GM19438 (cell line): ENCODE measurements at regions not wholly inside any gene's neighbourhood (a gene's known extent, or its start where the extent isn't known, plus 50 kb on each side); places are given as distances from the start of the nearest gene placed in this dataset.

Experiments
- ATAC-seq: cut with Tn5 transposase; IDR thresholded peaks from one replicate; pipeline ENCODE4 v1.9.1; 2021; ENCODE audit warnings: low read depth; ENCODE audit not compliant: unreplicated experiment

DNA sequence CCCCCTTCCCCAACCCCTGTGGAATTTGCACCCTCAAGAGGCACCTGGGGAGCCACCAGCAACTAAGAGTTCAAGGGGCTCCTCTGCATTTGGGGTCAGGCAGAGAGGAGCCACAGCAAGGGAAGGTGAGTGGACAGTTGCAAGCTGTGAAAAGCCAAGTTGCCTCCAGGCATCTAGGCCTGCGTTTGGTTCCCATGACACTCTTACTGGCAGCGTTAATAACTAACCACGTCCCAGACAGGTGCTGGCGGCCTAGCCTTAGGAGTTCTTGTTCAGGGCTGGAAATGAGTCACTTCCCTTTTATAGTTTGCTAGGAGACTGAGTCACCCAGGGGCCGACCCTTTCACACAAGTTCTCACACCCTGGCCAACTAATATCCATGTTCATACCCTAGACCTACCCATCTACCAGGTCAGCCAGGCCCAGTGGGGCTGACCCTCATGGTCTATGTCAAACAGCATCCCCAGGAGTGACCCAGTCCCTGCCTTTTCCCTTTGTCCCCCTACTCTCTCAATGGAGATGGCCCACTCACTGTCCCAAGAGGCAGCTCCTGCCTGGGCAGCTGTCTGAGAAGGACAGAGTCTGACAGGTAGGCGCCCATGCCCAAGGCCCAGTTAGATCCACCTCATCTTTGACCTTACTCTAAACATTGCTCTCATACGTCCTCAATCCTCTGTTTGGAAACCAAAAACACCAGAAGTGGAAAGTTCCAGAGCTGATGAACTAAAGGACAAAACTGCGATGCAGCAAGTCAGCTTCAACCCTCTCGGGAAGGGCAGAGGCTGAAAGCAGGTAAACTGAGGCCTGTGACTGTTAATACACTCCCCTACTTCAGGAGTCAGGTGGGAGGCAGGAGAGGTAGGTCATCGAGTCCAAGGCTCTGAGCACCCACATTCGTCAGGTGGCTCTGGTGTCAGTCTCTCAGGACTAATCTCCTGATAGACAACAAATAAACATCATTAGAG, 300.6 kb downstream of the SOX9 start:
- peak; percentile 45 for ATAC-seq

DNA sequence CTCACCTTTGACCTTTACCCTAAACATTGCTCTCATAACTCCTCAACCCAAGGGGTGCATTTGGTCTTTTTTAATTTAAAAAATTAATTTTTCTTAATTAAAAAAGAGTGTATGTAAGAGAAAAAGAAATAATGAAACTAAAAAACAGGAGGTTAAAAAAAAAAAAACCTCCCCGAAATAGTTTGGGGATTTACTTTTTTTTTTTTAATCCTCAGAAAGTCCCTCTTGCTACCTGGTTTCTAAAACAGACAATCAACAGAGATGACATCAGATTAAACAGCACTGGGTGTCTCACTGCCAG, 301.3 kb downstream of the SOX9 start:
- no peak for ATAC-seq

DNA sequence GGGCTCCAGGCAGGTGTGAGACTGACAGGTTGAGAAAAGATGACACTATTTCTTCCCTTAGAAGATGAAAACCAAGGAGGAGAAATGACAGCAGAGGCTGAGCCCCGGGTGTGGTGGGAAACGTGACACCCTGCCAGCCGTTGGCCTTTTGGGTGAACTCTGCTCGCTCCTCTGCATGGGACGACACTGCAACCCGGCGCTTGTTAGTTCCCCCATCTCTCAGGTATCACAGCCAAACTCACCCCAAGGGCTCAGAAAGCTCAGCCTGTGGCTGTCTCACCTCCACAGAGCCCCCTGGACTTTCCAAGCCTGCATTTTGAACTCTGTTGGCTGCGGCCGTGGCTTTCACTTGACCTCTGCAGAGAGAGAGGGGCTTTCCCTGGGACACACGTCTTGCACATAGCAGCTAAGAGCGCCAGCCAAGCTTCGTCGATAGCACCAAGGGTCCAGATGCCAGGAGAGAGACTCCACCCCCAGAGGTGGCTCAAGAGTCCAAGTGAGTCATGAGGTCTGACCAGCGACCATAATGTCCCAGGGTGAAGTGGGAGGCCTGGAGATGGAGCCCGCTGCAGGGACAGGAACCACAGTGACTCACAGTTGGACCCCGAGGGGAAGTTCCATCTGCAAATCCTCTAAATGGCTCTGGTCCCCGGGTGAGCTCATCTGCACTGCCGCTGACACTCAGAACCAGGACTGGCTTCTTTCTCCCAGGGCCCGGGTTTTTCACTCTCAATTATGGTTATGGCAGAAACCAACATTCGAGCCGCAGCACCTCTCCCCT, 301.9 kb downstream of the SOX9 start:
- ATAC-seq, result peak; percentile 36

DNA sequence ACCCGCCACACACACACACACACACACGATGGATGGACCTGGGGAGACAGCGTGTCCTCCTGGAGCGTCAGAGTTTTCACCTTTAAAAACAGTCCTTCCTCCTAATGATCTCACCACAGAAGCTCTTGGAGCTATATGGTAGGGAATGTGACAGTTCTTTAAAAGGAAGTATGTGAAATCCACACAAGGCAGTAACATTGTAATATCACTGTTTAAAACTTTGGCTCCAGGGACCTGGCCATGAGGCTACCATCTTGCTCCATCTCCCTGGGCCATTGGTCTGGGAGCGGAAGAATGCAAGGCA, 302.4 kb downstream of the SOX9 start:
- no peak for ATAC-seq

DNA sequence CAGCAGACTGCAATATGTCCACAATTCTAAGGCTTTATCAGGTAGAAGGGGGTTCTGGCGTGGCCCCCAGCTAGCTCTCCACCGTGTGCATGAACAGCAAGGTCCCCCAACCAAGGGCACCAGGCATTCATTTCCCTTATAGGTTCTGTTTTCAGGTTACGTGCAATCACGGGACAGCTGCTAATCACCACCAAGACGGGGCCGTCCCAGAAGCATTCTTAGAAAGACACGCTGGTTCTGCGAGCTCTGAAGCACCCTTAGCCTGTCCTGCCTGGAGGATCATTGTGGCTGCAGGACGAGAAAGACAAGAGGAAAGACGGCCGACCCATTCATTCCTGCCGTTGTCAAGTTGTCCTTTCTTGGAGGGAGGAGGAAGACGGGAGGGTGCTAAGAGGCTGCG, 302.9 kb downstream of the SOX9 start:
- no peak for ATAC-seq

DNA sequence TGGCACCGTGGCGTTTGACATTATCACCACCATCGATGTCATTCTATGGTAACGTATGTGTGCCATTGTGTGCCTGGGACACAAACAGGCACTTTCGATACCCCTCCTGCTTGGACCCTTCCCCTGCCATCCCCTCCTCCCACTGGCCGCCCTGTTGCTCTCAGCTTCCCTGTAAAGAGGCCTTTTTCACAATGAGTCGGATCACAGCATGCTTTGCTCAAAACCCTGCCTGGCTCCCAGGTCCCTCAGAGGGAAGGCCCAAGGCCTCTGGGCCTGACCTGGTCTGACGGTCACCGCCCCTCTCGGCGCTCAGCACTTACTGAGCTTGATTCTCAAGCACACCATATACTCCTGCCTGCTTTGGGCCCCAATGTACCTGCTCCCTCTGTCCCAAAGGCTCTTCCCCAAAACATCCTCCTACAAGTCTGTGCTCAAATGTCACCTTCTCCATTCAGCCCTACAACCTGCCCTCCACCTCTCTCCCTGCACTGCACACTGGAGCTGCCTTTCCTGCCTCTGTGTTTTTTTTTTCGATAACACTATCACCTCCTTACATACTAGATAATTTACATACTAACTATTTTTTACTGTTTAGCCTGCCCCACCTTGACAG, 303.8 kb downstream of the SOX9 start:
- no peak for ATAC-seq

DNA sequence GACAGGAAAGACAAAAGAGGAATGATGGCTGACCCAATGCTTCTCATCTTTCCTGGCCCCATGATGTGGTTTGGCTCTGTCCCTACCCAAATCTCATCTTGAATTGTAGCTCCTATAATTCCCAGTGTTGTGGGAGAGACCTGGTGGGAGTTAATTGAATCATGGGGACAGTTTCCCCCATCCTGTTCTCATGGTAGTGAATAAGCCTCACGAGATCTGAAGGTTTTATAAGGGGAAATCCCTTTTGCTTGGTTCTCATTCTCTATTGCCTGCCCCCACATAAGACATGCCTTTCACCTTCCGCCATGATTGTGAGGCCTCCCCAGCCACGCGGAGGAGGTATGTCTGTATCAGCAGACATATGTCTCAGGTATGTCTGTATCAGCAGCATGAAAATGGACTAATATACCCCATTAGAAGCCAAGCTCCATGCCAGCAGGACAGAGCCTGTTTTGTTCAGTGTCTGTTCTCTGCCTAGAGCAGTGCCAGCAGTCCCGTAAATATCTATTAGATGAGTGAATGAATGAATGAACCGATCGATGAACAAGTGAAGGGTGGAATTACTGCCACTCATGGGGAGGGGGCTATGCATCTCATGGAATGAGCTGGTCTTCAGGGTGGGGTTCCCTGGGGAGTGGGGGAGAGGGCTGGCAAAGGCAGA, 304.4 kb downstream of the SOX9 start:
- ATAC-seq, result no peak

- no peak for ATAC-seq
These were observed 305.0 kb downstream of the SOX9 start for GRCh38 chr17:72425794-72426168.

- ATAC-seq, result no peak
These were observed 305.5 kb downstream of the SOX9 start for GRCh38 chr17:72426321-72426720.

- no peak for ATAC-seq
These were observed 306.3 kb downstream of the SOX9 start for GRCh38 chr17:72426948-72427760.

GRCh38 chr17:72427761-72428109, 306.9 kb downstream of the SOX9 start:
- no peak for ATAC-seq

DNA sequence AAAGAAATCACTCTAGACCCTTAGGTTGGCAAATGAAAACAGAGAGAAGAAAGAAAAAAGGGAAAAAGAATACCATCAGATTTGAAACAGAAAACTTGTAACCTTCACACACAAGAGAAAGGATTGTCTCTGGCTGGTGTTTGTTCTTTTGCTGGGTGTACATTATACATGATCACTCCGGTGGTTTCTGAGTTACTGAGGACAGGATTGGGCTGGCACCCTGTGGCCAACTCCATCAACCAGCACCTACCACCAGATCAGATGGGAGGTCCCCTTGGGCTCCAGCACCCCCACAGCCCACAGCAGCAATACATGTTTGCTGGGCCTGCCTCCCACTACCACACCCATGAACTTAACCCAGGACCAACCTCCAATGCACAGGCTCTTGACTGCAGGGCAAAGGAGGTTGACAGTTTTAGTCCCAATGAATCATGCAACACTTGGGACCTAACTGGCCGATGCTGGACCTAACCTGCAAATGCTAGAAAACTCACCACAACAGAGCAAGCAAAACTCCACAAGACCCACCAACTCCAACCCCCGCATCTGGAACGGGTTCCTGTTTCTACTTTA, 308.3 kb downstream of the SOX9 start:
- ATAC-seq, result no peak

DNA sequence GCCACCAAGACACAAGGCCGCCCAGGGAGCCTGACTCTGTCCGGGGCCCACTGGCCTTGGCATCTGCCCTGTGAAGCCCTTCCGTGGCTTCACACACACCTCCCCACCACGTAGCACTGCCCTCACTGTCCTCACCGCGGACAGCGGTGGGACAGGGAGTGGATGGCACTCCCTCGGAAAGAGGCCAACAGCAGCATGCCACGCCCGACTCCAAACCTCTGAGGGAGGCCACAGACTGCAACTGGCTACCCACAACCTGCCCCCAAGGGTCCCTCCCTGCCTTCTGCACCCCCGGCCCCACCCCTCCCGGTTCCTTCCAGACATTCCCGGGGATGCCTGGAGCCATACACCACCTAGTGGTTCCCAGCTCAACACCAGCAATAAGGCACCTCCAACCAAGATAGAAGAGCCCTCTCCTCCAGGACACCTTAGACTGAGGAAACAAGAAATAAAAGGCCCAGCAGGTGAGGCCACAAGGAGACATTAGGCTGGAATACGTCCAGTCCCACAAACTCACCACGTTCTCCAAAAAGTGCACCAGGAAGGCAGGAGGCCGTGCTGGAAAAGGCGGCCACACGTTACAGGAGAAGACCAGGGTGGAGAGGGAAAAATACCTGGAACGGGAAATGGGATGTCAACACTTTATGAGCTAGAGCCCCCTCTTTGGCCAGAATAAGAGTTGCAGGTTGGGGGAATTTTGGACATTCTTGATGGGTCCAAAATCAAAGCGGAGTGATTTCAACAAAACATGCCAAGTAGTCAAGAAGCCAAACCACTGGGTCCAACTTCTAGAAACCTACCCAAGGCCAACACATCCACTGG, 310.0 kb downstream of the SOX9 start:
- no peak for ATAC-seq

DNA sequence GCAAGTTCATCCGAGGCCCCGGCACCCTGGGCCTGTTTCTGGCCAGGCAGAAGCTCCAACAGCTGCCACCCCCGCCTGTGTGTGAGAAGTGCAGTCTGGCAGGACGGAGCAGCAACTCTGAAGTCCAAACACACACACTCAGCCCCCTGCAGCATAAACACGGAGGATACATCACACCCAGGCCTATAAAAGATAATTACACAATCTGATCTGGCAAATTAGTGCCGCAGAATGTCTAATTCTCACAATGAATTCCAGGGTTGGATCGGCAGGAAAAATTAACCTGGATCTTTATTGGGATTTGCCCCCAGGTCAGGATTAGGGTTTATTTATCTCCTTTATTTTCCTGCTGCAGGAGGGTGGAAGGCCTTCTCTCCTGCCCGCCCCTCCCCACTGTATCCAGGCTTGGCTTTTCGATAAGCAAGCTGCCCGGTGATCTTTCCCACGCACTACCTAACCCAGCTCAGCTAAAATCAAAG, 311.4 kb downstream of the SOX9 start:
- no peak for ATAC-seq

DNA sequence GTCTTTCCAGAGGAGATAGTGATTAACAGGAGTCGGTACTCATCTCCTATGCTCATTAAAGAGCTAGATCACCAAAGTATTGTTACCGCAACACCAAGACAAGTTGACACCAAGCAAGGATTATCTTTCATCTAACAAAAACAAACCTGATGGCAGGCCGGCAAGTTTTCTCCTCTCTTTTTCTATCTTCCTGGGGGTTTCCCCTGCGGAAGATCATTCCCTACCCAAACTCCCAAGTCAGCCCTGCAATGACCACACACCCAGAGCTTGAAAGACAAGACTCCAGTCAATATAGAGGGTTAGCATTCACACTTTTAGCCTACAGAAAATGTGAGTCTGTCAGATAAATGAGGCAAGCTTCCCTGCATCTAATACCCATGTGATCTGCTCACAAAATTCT, 312.1 kb downstream of the SOX9 start:
- ATAC-seq, result no peak

- ATAC-seq, result no peak
These were observed 313.0 kb downstream of the SOX9 start for GRCh38 chr17:72433797-72434196.

DNA sequence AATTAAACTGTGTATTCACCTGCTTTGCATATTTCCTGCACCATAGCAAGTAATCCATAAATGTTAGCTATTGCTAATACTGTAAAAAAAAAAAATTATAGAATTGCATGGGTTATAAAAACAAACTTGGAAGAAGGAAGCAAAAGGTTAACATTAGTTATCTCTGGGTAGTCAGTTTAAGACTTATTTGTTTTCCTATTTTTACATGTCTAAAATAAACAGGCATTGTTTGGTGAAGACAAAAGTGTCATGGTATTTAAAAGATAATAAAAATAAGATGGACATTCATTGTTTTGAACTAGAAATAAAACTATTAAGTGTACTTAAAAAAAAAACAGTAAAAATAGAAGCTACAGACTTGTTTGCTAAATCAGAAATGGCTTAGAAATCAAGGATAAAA, 313.8 kb downstream of the SOX9 start:
- no peak for ATAC-seq

- ATAC-seq, result no peak
These were observed 314.3 kb downstream of the SOX9 start for GRCh38 chr17:72434991-72435618.

DNA sequence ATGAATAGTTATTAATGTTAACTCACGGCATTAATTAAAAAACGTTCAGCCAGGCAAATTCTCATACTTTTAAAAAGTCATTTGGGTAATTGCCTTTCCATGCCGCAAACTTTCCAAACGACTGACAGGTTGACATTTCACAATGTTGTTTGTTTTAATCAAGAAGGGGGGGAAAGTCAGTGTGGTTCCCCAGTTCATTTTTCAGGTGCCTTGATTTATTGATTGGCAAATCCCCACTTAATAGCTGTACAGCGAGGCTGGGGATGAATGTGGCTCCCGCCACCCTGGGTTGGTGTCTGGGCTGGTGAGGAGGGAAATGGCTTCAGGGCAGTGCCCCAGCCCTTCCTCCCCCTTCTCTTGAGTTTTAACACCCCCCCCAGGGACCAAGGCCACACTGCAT, 318.0 kb downstream of the SOX9 start:
- ATAC-seq, result no peak
